22Rv1 (cell line): ENCODE measurements at regions not wholly inside any gene's neighbourhood (a gene's known extent, or its start where the extent isn't known, plus 50 kb on each side); places are given as distances from the start of the nearest gene placed in this dataset.
"Not testable (repeated sequence)": the region's sequence is repeated elsewhere in the genome, so short reads cannot be mapped to it uniquely, and the experiment has no call there.

ENCODE experiments used
- ZFX ChIP-seq: fragments of 450-650 bp; IDR thresholded peaks from 2 replicates; pipeline ENCODE4 v1.6.1; 2017; ENCODE audit warnings: antibody characterized with exemption, borderline replicate concordance
- TF ChIP-seq, protein P1 (sequence below): fragments of 450-650 bp; IDR thresholded peaks from 2 replicates; pipeline ENCODE4 v1.5.1; 2017; ENCODE audit warnings: mild to moderate bottlenecking

DNA sequence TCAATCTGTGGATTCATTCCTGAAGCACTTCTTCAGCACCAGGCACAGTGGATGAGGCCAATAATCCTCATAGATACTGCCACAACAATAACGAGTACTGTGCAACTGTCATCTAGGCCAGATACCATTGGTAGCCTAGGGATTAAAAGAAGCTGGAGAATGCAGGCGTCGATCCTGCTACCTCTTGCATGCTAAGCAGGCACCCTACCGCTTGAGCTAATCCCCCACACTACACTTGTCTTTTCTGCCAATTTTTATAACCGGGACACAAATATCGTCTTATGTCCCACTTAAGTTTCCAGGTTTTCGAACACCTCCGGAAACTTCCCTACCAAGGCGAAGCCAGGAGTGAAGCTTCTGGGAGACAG is 90.2 kb upstream of the ZNF322 start:
- TF ChIP-seq, protein P1, sequence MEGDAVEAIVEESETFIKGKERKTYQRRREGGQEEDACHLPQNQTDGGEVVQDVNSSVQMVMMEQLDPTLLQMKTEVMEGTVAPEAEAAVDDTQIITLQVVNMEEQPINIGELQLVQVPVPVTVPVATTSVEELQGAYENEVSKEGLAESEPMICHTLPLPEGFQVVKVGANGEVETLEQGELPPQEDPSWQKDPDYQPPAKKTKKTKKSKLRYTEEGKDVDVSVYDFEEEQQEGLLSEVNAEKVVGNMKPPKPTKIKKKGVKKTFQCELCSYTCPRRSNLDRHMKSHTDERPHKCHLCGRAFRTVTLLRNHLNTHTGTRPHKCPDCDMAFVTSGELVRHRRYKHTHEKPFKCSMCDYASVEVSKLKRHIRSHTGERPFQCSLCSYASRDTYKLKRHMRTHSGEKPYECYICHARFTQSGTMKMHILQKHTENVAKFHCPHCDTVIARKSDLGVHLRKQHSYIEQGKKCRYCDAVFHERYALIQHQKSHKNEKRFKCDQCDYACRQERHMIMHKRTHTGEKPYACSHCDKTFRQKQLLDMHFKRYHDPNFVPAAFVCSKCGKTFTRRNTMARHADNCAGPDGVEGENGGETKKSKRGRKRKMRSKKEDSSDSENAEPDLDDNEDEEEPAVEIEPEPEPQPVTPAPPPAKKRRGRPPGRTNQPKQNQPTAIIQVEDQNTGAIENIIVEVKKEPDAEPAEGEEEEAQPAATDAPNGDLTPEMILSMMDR: not testable (repeated sequence)
- TF ChIP-seq ZFX: not testable (repeated sequence)
